GM12878 (cell line): ENCODE measurements at regions not wholly inside any gene's neighbourhood (a gene's known extent, or its start where the extent isn't known, plus 50 kb on each side); places are given as distances from the start of the nearest gene placed in this dataset.

Experiments used
- ATAC-seq: fragments of 200-7000 bp; cut with Tn5 transposase; 3 replicates; pipeline ENCODE4 v1.9.1; 2020; ENCODE audit warnings: mild to moderate bottlenecking, moderate library complexity
- BruUV-seq: library from RNA; stranded (reverse); fragments of 400-500 nt; replicated peaks from 2 replicates; lab custom pipeline; 2021; lab: Mats Ljungman, UMichigan
- CTCF ChIA-PET: fragments of 300-600 bp; sonication (Branson Sonifier 250); formaldehyde crosslinking; extraction: SDS; loops from one replicate; lab custom pipeline; 2021; ENCODE audit warnings: inconsistent platforms; lab: Yijun Ruan, JAX
- POLR2A ChIA-PET: fragments of 350-600 bp; formaldehyde crosslinking; extraction: SDS; loops from one replicate; lab custom pipeline; 2021; ENCODE audit warnings: inconsistent platforms; lab: Charles Lee
- RAD21 ChIA-PET: fragments of 300-600 bp; sonication (Branson Sonifier 250); formaldehyde crosslinking; loops from one replicate; lab custom pipeline; 2023; ENCODE audit warnings: antibody characterized with exemption; ENCODE audit not compliant: unreplicated experiment; lab: Charles Lee
- SMC1A ChIA-PET: fragments of 300-600 bp; sonication (Branson Sonifier 250); formaldehyde crosslinking; loops from one replicate; lab custom pipeline; 2023; ENCODE audit not compliant: unreplicated experiment, uncharacterized antibody; lab: Charles Lee
- DNase-seq: peaks from one replicate; pipeline ENCODE4 v3.0.0-alpha.2; 2011; ENCODE audit warnings: low read depth, low spot score
- FAIRE-seq: peaks from 3 replicates; lab custom pipeline; 2011; peaks lifted over from hg19 to GRCh38; lab: Jason Lieb, UNC
- H2AFZ ChIP-seq: 2 replicates; pipeline ENCODE4 v1.6.0; 2011; ENCODE audit warnings: low read depth, low read length, control low read depth; ENCODE audit not compliant: control insufficient read depth
- H3K27ac ChIP-seq: 2 replicates; pipeline ENCODE4 v1.5.1; 2011; ENCODE audit warnings: control low read depth; ENCODE audit not compliant: control insufficient read depth, insufficient read depth
- H3K27me3 ChIP-seq, 2 experiments: replicated peaks in 1 of 2; 2 replicates each; pipeline versions ENCODE4 v1.6.0 to v1.6.1; 2011; ENCODE audit warnings: low read length in 1 of 2; ENCODE audit not compliant: control insufficient read depth in 2 of 2, insufficient read depth in 2 of 2
- H3K36me3 ChIP-seq, 2 experiments: 2 replicates each; pipeline ENCODE4 v1.5.1; 2011; ENCODE audit warnings: low read length in 1 of 2; ENCODE audit not compliant: control insufficient read depth in 2 of 2, insufficient read depth in 2 of 2
- H3K4me1 ChIP-seq: 2 replicates; pipeline ENCODE4 v1.6.1; 2011; ENCODE audit warnings: mild to moderate bottlenecking, low read length, moderate library complexity, mixed read lengths; ENCODE audit not compliant: control insufficient read depth, insufficient read depth
- H3K4me2 ChIP-seq: 2 replicates; pipeline ENCODE4 v1.6.0; 2011; ENCODE audit warnings: control low read depth; ENCODE audit not compliant: control insufficient read depth, insufficient read depth
- H3K4me3 ChIP-seq: fragments of 200-600 bp; sonication (generic); 2 replicates; pipeline ENCODE4 v1.5.1; 2016
- H3K79me2 ChIP-seq: 2 replicates; pipeline ENCODE4 v1.6.0; 2011; ENCODE audit warnings: low read length; ENCODE audit not compliant: control insufficient read depth, insufficient read depth
- H3K9ac ChIP-seq: 2 replicates; pipeline ENCODE4 v1.8.0; 2011; ENCODE audit warnings: low read length, control low read depth, mixed read lengths; ENCODE audit not compliant: control insufficient read depth, insufficient read depth
- H3K9me3 ChIP-seq: replicated peaks from 3 replicates; pipeline ENCODE4 v1.5.1; 2011; ENCODE audit warnings: mild to moderate bottlenecking, low read length; ENCODE audit not compliant: control insufficient read depth, insufficient read depth
- H4K20me1 ChIP-seq: 2 replicates; pipeline ENCODE4 v1.6.0; 2011; ENCODE audit not compliant: control insufficient read depth, insufficient read depth
- BMI1 ChIP-seq: fragments of 450-650 bp; IDR thresholded peaks from 2 replicates; pipeline ENCODE4 v1.6.1; 2016; ENCODE audit warnings: mild to moderate bottlenecking, moderate library complexity, borderline replicate concordance
- CEBPB ChIP-seq, 2 experiments: fragments of 150-350 bp in 1 of 2; IDR thresholded peaks; 2 replicates each; pipeline ENCODE4 v1.6.1; 2012 to 2014; ENCODE audit warnings: low read depth in 2 of 2, low read length in 2 of 2, borderline replicate concordance in 1 of 2, inconsistent platforms in 1 of 2
- CREM ChIP-seq: IDR thresholded peaks from 2 replicates; pipeline ENCODE4 v1.6.1; 2014; ENCODE audit warnings: antibody characterized with exemption, low read depth
- IKZF1 ChIP-seq: fragments of 450-650 bp; conservative IDR thresholded peaks from 2 replicates; pipeline ENCODE4 v1.6.1; 2017; ENCODE audit warnings: antibody characterized with exemption, mild to moderate bottlenecking
- MEF2A ChIP-seq: IDR thresholded peaks from 2 replicates; pipeline ENCODE4 v1.6.1; 2011; ENCODE audit warnings: low read depth, mild to moderate bottlenecking, low read length, moderate library complexity; ENCODE audit not compliant: insufficient read depth
- MYB ChIP-seq: fragments of 150-350 bp; IDR thresholded peaks from 2 replicates; pipeline ENCODE4 v1.6.1; 2014; ENCODE audit warnings: mild to moderate bottlenecking, low read depth, low read length, borderline replicate concordance
- MYC ChIP-seq: IDR thresholded peaks from 2 replicates; pipeline ENCODE4 v1.6.1; 2011; ENCODE audit warnings: mild to moderate bottlenecking, low read length, moderate library complexity, inconsistent platforms; ENCODE audit not compliant: insufficient read depth, insufficient replicate concordance, insufficient read length, severe bottlenecking
- NKRF ChIP-seq: fragments of 450-650 bp; conservative IDR thresholded peaks from 2 replicates; pipeline ENCODE4 v1.6.1; 2017; ENCODE audit warnings: mild to moderate bottlenecking, moderate library complexity
- PML ChIP-seq: IDR thresholded peaks from 2 replicates; pipeline ENCODE4 v1.6.1; 2012; ENCODE audit warnings: low read length, inconsistent platforms
- POLR2A ChIP-seq: IDR thresholded peaks from 2 replicates; pipeline ENCODE4 v1.6.1; 2011; ENCODE audit warnings: low read depth, mild to moderate bottlenecking, low read length
- POLR2AphosphoS2 ChIP-seq: IDR thresholded peaks from 2 replicates; pipeline ENCODE4 v1.6.1; 2011; ENCODE audit warnings: low read depth, mild to moderate bottlenecking, low read length, improper control_type of control experiment, moderate library complexity
- SMARCA5 ChIP-seq: fragments of 450-650 bp; IDR thresholded peaks from 2 replicates; pipeline ENCODE4 v1.6.1; 2017; ENCODE audit warnings: mild to moderate bottlenecking
- SMC3 ChIP-seq: IDR thresholded peaks from 2 replicates; pipeline ENCODE4 v1.6.1; 2011; ENCODE audit warnings: low read length, improper control_type of control experiment, borderline replicate concordance
- SREBF2 ChIP-seq: IDR thresholded peaks from 2 replicates; pipeline ENCODE4 v1.6.1; 2012; ENCODE audit warnings: mild to moderate bottlenecking, low read length
- YY1 ChIP-seq: IDR thresholded peaks from 2 replicates; pipeline ENCODE4 v1.6.1; 2011; ENCODE audit warnings: low read depth, mild to moderate bottlenecking, low read length
- ZSCAN29 ChIP-seq: fragments of 450-650 bp; IDR thresholded peaks from 2 replicates; pipeline ENCODE4 v1.6.1; 2017; ENCODE audit warnings: mild to moderate bottlenecking, moderate library complexity
- WGBS: methylation state at CpG from one replicate; pipeline ENCODE4 v1.1.6; 2016; ENCODE audit warnings: low lambda C conversion rate; ENCODE audit not compliant: insufficient replicate concordance, insufficient coverage; ENCODE audit errors: missing lambda C conversion rate; 5-methylcytosine and 5-hydroxymethylcytosine counted together
- in situ Hi-C: fragments of 300-500 bp; cut with MboI; formaldehyde crosslinking; loops from 9 replicates; pipeline ENCODE4 v1.14.3; 2018; ENCODE audit warnings: mixed read lengths
- intact Hi-C: fragments of 100-400 bp; cut with micrococcal nuclease; formaldehyde crosslinking; loops from one replicate; pipeline ENCODE4 v1.14.2; 2022; ENCODE audit not compliant: unreplicated experiment

DNA sequence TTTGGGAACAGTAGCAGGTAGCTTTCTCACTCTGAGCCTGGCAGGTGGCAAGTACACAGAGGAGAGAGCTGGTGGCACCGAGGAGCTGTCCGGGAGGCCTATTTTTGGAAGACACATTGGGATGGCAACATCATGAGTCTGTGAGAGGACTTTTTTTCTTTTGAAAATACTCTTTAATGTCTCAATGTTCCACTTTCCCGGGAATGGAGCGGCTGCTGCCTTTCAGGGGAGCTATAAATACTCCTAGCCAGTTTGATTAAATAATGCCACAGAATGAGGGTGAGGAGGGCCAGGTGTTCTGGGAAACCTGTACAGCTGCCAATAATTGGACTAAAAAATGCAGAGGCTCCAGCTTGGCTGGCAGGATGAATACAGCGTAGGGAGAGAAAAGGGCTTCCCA is 93.3 kb upstream of the COG2 start:
- ChIA-PET POLR2A (no interaction called here), CTCF (no interaction called here), SMC1A (no interaction called here), RAD21 (no interaction called here)
- no peak overlapping the region for H2AFZ ChIP-seq
- H4K20me1 ChIP-seq, result no peaks in the 10 kb centered on the region
- no peaks in the 10 kb centered on the region for H3K4me1 ChIP-seq
- DNase-seq, result no peak
- TF ChIP-seq POLR2AphosphoS2 (no peak), SREBF2 (no peak), CEBPB (IDR thresholded peaks at IDR 0.05; ENCODE audit: borderline replicate concordance in 1 of 2, low read depth in 2 of 2, low read length in 2 of 2) (no peak), SMARCA5 (no peak), MYC (no peak)
- no peak for ATAC-seq
- no peak overlapping the region for H3K4me3 ChIP-seq
- BruUV-seq, result no TSS peak
- H3K27ac ChIP-seq, result no peak overlapping the region
- no peaks in the 10 kb centered on the region for H3K36me3 ChIP-seq
- H3K79me2 ChIP-seq, result no peaks in the 10 kb centered on the region
- intact Hi-C loops (no loop called here), in situ Hi-C loops (no loop called here)
- WGBS, result 42% methylated on average over 5 of the region's 5 CpGs
- no peaks in the 10 kb centered on the region for H3K9me3 ChIP-seq
- no peak for FAIRE-seq
- H3K9ac ChIP-seq, result no peak overlapping the region
- no peak overlapping the region for H3K4me2 ChIP-seq
- no peaks in the 10 kb centered on the region; a peak in 1 of 4 replicates for H3K27me3 ChIP-seq

DNA sequence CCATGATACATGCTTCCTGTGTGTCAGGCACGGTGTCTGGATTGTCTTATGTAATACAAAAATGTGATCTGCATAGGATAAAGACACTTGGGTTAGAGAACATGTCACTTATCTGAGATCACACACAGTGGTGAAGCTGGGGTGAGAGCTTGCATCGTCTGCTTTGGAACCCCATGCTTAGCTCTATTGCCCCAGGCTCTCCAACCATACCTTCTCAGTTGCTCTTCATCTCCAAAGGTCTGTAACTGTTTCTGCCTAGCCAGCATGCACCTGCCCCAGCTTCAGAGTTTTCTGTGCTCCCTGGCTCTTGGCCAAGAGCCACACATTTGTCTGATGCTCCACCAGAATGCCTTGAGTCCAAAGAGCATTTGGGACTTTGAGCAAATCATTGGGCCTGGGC is 93.9 kb upstream of the COG2 start:
- H3K9me3 ChIP-seq, result no peaks in the 10 kb centered on the region
- BruUV-seq, result no TSS peak
- ChIA-PET RAD21 (no interaction called here), POLR2A (no interaction called here), CTCF (no interaction called here), SMC1A (no interaction called here)
- no peaks in the 10 kb centered on the region for H4K20me1 ChIP-seq
- no peak overlapping the region for H3K27ac ChIP-seq
- no peak overlapping the region for H3K9ac ChIP-seq
- no peak overlapping the region for H3K4me2 ChIP-seq
- H3K27me3 ChIP-seq, result no peaks in the 10 kb centered on the region; a peak in 1 of 4 replicates
- H3K36me3 ChIP-seq, result no peaks in the 10 kb centered on the region
- 0% methylated on average over 2 of the region's 2 CpGs for WGBS
- no peak overlapping the region for H2AFZ ChIP-seq
- TF ChIP-seq CREM (no peak), NKRF (no peak), BMI1 (no peak), MEF2A (no peak), IKZF1 (no peak), MYB (no peak), PML (no peak), ZSCAN29 (no peak), YY1 (no peak), SMC3 (no peak), POLR2A (no peak)
- DNase-seq, result no peak
- intact Hi-C loops (no loop called here), in situ Hi-C loops (no loop called here)
- no peaks in the 10 kb centered on the region for H3K79me2 ChIP-seq
- FAIRE-seq, result no peak
- ATAC-seq, result no peak
- H3K4me3 ChIP-seq, result no peak overlapping the region
- no peaks in the 10 kb centered on the region for H3K4me1 ChIP-seq
